Stimulated activated CD8-positive, alpha-beta memory T cell treated with anti-CD3 and anti-CD28 coated beads, Interleukin-15, amount 100 ng/mL, for 1 hour (primary cell): ENCODE measurements at regions not wholly inside any gene's neighbourhood (a gene's known extent, or its start where the extent isn't known, plus 50 kb on each side); places are given as distances from the start of the nearest gene placed in this dataset.

Experiments
- DNase-seq: peaks from one replicate; pipeline ENCODE4 v3.0.0-alpha.2; 2020; ENCODE audit warnings: low read depth

DNA sequence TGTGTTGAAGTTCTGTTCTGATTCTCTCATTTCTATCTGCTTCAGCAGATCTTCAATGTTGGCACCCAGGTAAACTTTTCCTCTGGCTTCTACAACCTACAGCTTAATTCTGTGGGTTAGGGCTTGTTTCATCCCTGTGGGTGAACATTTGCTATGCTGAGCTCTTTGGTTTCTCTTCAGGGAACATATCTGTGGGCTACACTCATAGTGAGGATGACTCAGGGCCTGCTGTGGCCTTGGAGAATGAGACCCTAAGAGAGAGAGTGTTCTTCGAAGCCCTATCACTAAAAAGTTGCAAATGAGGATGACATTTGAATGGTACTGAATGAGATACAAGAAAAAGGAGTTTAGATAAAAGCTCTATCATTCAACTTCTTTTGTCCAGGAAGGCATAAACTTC is 346.2 kb upstream of the CBLB start:
- no peak for DNase-seq

DNA sequence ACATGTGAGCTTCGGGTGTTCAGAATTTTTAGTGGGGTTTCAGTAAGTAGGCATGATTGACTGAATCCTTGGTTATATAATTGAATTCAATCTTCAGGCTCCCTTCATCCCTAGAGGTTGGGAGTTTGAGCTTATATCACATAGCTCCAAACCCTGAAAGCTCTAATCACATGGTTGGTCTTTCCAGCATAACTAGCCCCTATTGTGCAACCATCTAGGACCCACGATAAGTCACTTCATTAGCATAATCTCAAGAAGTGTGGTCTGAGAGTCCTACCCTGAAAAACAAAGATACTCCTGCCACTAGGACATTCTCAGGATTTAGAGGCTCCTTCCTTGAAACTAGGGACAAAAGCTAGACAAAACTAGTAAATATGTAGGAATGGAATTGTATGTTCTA is 348.9 kb upstream of the CBLB start:
- no peak for DNase-seq

DNA sequence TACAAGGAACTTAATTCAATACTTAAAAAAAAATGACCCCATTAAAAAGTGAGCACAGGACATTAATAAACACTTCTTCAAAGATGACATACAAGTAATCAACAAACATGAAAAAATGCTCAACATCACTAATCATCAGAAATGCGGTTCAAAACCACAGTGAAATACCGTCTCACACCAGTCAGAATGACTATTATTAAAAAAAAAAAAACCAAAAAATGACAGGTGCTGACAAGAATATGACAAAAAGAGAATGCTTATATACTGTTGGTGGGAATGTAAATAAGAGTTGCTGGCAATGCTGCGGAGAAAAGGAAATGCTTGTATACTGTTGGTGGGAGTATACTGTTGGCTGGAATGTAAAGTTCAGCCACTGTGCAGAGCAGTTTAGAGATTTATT is 358.3 kb upstream of the CBLB start:
- DNase-seq: no peak

DNA sequence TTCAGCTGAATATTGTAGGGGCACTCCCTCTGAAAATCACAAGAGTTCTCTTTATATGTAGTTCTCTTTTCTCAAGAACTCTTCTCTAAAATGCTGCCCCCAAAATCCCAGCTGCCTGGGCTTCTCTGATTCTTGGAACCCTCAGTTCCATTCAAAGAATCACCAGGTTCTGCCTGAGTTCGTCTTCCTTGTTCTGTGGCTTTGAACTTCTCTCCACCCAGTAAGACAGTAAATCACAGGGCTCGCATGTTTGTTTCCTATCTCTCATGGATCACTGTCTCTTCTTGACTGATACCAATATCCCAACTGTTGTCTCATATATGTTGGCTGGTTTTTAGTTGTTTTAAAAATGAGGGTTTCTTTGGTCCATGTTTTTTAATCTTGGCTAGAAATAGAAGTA is 359.5 kb upstream of the CBLB start:
- DNase-seq: no peak

DNA sequence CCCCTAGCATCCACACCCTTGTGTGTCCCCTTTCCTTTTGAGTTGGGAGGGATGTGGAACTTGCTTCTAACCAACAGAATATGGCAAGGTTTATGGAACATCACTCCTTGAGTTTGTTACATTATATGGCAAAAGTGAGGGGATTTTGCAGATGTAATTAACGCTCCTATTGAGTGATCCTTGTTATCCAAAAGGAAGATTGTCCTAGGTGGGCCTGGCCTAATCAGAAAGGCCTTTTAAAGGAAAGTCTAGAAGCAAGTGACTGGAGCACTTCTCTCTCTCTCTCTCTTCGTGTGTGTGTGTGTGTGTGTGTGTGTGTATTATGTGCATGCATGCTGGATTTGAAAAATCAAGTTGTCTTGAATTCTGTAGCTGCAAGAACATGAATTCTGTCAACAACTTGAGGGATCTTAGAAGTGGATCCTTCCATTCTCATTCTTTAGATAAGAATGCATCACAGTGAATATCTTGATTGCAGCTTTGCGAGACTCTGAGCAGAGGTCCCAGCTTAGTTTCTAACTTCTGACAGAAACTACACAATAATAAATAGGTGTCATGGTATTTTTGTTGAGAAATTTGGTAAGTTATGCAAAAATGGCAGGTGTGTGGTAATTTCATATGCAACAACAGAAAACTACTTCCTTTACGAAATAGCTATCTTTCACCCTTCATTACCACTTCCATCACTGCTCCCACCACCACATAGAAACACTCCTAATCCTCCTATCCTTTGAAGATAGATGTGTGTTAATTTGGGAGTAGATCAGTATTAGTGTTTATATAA is 360.9 kb upstream of the CBLB start:
- DNase-seq: no peak

DNA sequence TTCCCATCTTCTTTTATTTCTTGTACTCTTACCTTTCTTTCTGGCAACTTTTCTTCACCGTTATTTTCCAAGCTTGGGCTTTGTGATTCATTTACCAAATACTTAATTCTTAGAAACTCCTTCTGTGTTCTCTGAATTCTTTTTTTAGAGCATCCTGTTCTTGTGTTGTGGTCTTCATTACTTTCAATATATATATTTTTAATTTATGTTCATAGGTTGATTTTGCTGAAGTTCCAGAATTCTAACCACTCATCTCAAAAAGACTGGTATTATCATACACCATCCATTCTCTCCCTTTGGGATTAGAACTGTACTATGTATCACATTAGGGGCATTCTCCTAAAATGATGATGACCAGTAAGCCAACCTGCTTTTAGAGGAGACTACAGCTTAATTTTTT is 362.3 kb upstream of the CBLB start:
- no peak for DNase-seq

DNA sequence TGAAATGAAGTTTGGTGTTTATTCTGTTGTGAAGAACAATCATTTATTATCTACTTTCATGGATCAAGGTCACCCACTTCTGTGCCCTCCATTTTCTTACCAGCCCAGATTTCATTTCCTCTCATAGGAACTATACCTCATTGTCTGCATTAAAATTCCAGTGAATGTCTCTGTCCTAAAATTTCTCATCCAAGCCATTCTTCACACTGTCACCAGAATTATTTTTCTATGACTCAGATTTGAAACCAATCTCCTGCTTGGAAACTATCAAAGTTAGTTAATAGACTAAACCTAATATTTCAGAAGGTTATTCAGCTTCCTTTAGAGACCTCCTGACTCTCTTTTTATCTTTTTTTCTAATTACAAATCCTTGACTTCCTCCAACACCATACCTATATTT is 364.1 kb upstream of the CBLB start:
- no peak for DNase-seq

DNA sequence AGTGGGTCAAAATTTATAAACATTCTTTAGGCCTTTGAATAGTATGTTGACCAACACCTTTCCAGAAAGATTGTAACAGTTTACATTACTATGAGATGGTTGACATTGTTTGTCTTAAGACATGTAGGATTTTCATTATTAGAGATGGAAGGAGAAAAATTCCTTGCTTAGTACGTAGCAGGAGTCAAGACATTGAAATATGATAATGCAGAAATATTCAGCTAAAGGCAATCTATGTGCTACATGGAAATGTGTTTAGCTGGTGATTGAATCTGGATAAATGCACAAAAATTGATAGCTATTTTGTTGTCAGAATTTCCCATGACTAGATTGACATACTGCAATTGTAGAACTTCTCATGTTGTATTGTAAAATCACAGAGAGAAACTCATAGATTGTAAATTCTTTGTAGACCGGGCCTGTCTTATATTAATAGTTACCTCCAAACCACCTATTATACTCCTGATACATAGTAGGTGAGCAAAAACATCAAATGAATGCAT is 370.4 kb upstream of the CBLB start:
- no peak for DNase-seq

DNA sequence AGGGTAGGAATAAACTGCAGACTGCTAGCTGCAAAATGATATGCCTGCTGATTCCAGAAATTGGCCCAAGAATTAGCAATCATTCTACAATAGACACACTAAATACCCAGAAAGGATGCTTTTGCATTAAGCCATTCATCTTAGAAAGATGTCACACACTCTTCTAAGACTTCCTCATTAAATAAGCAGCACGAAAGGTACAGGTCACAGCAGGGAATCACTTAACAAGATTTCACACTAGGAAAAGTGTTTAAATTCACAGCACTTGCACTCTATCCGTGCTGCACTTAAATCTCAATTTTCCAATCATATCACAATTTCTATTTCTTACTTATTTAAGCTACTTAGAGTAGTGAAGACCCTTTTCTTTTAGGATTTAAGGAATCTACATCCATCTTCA is 372.8 kb upstream of the CBLB start:
- no peak for DNase-seq

DNA sequence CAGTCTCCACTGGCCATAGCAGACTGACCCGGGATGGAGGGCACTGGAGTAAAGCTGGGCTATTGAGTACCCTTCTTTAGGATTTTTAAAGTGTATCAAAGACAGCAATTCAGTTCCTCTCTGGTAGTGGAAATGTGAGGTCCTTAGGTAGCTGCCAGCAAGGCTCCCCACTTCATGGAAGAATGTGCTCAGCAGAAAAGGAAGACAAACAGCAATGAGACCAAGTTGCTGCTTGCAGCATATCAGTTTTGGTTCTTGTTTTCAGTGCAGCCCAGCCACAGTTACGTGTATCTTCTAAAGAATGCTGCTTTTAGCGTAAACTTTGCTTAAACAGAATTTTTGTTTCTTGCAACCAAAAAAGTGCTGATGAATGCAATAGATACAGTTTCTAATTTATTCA is 374.0 kb upstream of the CBLB start:
- DNase-seq: no peak

DNA sequence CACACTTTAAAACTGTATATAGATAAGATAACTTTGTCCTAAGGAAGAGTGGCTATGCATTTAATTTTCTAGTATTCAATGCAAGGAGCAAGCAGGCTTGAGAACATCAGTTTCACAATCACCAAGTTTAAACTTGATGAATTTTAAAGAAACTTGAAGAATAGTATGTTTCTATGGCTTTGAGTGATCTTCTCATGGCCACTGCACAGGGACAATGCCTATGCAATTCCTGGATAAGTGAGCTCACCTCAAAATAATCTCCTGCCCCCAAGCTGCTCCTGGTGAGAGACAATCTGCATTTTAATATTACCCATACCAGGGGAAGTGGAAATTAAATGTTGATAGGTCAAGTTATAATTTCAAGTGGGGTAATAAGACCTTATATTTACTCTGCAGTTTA is 376.6 kb upstream of the CBLB start:
- DNase-seq: no peak

DNA sequence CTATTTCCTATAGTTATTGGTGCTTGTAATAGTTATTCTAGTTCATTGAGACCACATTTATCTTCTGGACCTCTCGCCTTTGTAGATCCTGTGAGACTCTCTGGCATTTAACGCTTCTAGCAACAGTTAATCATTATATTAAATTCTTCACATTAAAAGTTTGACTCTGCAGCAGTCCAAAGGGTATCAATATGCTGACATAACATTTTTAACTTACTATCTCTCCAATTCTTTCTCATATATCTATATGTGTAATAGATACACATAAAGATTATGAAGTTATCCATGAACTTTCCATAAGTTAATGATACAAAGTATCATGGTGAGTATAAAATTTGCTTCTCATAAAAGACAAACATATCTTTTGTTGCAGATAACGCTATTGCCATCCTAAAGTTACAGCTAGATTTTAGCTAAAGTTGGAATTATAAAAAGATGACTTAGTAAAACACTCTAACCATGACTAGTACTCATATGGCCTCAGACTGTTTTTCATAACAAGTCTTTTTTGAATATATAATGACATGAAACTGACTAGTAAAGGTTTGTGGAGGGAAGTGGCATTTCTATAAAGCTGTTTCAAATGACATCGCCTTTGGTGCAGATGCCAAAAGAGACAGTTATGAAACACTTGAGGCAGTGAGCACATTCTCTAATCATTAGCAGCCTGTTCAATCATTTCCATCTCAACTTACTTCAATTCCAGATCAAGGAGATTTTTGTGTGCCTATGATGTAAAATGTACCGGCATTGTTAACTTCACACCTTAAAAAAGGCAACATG is 379.3 kb upstream of the CBLB start:
- no peak for DNase-seq

DNA sequence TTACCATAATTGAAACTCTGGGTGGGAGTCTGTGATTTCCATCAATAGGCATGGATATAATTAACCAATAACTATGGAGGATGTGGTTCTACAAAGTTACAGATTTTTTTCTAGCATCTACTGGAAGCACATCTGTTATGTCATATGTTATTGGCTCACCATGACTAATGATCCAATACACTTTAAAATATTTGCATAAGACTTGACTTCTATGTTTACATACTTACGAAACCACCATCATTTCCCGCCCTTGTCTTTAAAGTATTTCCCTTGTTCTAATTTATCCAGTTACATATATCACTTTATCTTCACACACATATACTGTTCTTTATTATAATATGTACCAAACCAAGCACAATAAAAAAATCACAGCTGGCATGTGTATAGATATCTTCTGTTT is 380.3 kb upstream of the CBLB start:
- DNase-seq: no peak

DNA sequence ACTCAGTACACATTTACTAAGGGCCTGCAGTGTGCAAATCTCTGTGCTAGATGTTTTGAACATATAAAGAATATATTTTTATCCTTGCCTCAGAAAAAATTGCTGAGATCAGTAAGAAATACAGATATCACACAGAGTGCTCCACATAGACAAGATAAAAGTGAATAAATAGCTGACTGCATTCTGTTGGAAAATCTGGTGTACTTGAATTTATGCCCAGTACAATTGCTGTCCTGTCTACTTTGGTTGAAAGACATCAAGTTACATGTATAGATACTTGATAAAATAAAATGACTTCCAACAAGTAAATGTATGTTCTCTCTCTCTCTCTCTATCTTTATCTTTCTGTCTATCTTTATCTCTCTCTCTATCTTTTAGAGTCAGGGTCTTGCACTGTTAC is 381.2 kb upstream of the CBLB start:
- DNase-seq: no peak

DNA sequence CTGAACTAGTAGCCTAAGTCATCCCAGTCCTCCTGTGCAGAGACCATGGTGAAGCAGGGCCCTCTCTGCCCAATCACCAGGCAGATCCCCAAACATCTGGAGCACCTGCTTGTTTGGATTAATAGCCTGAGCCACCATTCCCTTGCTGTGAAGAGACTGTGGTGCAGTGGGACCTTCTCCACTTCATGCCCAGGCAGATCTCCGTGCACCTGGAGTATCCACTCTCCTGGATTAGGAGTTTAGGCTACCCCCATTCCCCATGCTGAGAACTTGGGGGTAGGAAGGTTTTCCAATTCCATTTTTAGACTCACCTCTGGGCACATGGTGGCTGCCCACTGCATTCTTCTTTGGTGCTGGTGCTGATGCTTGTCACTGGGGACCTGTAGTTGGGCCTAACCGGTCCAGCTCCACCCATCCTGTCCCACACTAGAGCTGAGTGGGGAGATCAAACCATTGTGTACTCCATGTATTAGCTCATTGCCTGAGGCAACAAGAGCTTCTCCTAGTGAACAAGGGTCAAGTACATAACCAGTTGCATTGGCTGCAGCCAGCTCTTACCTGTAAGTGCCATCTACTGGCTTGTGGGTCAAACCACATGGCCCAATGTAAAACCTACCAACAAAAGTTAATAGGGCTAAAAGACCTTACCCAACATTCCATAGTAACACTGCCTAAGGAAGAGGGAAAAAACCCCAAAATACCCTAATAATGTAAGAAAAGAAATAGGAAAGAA is 382.5 kb upstream of the CBLB start:
- no peak for DNase-seq

DNA sequence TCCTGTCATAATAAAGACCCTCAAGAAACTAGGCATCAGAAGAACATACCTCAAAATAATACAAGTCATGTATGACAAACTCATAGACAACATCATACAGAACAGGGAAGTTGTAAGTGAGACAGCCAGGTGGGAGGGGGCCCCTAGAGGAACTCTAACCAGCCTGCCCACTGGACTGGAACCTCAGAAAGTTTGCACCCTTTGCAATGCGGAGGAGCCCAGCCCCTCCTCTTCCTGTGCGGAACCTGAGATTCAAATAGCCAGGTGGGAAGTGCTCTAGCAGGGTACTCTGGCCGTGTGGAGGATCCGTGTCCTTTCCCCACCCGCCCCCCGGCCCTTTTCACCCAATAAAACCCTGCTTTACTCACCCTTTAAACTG is 387.0 kb upstream of the CBLB start:
- DNase-seq: no peak

DNA sequence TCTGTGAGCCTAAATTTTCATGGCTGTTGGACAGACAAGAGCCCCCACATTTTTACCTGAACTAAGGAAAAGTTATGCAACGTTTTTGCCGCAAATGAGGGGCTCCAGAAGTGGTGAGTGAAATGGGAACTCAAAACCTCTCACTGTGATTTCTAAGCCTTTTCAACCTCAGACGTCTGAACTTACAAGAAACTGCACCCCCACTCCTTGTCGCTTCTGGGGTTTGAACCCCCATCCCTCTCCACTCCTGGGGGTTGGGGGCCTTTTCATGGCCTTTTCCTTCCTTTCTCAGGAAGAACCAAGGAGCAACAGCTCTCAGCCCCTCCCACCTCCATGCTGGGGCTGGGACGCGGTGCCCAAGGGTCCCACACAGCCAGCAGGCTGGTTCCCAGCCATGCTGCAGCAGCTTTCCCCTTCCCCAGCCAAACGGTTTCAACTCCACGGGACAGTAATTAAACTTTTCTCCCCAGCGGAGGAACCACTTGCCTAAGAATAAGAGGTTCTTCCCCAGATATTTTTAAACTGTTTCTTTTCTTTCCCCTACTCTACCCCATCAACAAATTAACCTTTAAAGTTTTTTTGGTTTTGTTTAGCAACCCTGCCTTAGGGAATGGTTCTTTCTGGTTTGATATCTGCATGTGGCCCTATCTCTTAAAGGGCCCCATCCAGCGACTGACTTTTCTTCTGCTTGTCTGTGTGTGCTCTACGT is 387.6 kb upstream of the CBLB start:
- no peak for DNase-seq

DNA sequence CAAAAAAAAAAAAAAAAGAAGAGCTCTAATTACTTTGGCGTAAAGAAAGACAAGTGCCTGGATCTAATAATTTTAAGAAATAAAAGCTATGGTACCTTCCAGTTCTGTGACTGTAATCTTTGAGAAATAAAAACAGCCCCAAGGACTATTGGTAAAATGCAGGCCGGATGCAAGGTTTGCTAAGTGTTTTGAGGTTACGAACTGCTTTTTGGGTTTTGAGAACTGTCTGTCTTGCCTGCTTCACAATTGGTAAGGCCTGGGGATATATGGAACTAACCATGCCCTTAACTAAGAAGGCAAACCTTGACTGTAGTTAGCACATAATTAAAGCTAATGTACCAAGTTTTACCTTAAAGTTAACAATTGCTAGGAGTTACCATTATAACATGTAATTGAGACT is 388.4 kb upstream of the CBLB start:
- no peak for DNase-seq

DNA sequence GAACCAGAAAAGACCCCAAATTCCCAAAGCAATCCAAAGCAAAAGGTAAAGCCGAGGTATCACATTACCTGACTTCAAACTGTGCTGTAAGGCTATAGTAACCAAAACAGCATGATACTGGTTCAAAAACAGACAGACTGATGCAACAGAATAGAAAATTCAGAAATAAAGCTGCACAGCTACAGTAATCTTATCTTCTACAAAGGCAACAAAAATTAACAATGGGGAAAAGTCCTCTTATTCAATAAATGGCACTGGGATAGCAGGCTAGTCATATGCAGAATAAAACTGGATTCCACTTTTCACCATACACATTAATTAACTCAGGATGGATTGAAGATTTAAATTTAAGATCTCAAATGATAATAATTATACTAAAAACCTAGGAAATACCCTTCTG is 392.6 kb upstream of the CBLB start:
- DNase-seq: no peak

DNA sequence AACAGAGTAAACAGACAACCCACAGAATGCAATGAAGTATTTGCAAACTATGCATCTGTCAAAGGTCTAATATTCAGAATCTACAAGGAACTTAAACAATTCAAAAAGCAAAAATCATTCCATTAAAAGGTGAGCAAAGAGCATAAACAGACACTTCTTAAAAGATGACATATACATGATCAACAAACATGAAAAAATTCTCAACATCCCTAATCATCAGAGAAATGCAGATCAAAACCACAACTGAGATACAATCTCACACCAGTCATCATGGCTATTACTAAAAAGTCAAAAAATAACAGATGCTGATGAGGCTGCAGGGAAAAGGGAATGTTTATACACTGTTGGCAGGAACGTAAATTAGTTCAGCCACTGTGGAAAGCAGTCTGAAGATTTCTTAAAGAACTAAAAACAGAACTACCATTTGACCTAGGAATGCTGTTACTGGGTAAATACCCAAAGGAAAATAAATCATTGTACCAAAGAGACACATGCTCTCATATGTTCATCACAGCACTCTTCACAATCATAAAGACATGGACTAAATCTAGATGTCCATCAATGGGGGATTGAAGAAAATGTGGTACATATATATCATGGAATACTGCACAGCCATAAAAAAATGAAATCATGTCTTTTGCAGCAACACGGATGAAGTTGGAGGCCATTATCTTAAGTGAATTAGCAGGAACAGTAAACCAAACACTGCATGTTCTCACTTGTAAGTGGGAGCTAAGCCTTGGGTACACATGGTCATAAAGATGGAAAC is 393.3 kb upstream of the CBLB start:
- no peak for DNase-seq

DNA sequence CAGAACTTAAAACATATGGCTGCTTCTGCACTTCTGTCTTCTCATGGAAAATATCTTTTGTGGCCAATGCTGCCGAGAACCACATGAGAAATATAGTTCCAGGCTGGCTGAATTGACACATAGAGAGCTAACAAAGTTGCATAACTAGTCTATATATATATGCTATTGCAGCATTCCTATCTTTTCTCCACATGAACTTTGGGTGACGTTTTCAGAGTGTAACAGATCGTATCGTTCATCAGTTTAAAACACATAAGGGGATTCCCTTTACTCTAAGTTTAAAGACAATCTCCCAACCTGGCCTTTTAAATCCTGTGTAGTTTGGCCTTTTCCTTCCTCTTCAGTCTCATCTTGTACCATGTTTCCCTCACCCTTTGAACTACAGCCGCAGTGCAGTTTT is 394.2 kb upstream of the CBLB start:
- no peak for DNase-seq

DNA sequence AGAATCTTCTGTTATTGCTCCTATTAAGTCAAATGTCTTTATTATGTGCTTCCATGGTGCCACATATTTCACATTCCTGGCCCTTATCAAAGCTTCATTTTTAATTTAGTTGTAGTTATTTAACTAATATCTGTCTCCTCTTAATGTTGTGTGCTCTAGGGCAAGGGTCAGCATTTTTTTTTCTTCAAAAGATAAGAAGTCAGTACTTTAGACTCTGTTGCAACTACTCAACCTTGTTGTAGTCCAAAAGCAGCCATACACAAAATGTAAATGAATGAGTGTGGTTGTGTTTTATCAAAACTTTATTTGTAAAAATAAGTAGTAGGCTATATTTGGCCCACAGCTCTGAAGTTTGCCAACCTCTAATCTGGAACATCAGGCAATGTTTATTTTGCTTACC is 394.7 kb upstream of the CBLB start:
- DNase-seq: no peak
